Neural cell (in vitro differentiated cells): ENCODE measurements at regions not wholly inside any gene's neighbourhood (a gene's known extent, or its start where the extent isn't known, plus 50 kb on each side); places are given as distances from the start of the nearest gene placed in this dataset.

Experiments used
- H2AFZ ChIP-seq: fragments of 200-600, 300-800 bp; sonication (generic), shearing (Covaris generic); 2 replicates; pipeline ENCODE4 v1.6.0; 2014; ENCODE audit warnings: low read depth, mild to moderate bottlenecking, antibody characterized with exemption, low read length, moderate library complexity
- H3F3A ChIP-seq: fragments of 200-600 bp; shearing (Covaris generic); 2 replicates; pipeline ENCODE4 v1.6.1; 2016; ENCODE audit warnings: mild to moderate bottlenecking, moderate library complexity, mixed read lengths, antibody characterized with exemption, low read length; ENCODE audit not compliant: insufficient read depth, poor library complexity, severe bottlenecking
- H3K27ac ChIP-seq: fragments of 200-600, 300-800 bp; sonication (generic), shearing (Covaris generic); 2 replicates; pipeline ENCODE4 v1.5.1; 2014; ENCODE audit warnings: mild to moderate bottlenecking, low read length, moderate library complexity
- H3K27me3 ChIP-seq: fragments of 300-800, 200-600 bp; sonication (generic), shearing (Covaris generic); 2 replicates; pipeline ENCODE4 v1.6.0; 2014; ENCODE audit warnings: mild to moderate bottlenecking, low read depth, low read length, moderate library complexity; ENCODE audit not compliant: insufficient read depth
- H3K36me3 ChIP-seq: fragments of 300-800, 200-600 bp; sonication (generic), shearing (Covaris generic); 2 replicates; pipeline ENCODE4 v1.5.1; 2014; ENCODE audit warnings: mild to moderate bottlenecking, antibody characterized with exemption, low read length, moderate library complexity; ENCODE audit not compliant: insufficient read depth
- H3K4me2 ChIP-seq: fragments of 300-800, 200-600 bp; sonication (generic), shearing (Covaris generic); 2 replicates; pipeline ENCODE4 v1.6.0; 2014; ENCODE audit warnings: mild to moderate bottlenecking, low read length
- H3K4me3 ChIP-seq: fragments of 300-800, 200-600 bp; sonication (generic), shearing (Covaris generic); 2 replicates; pipeline ENCODE4 v1.5.1; 2014; ENCODE audit warnings: mild to moderate bottlenecking, low read length, moderate library complexity
- H3K79me2 ChIP-seq: fragments of 200-600 bp; shearing (Covaris generic); replicated peaks from 2 replicates; pipeline ENCODE4 v1.6.0; 2014; ENCODE audit warnings: mild to moderate bottlenecking, low read length, moderate library complexity; ENCODE audit not compliant: insufficient read depth
- H3K9ac ChIP-seq: fragments of 300-800, 200-600 bp; sonication (generic), shearing (Covaris generic); 2 replicates; pipeline ENCODE4 v1.6.1; 2016; ENCODE audit warnings: mild to moderate bottlenecking, low read length, mixed read lengths
- H3K9me2 ChIP-seq: fragments of 200-600 bp; shearing (Covaris generic); 2 replicates; pipeline ENCODE4 v1.6.1; 2016; ENCODE audit warnings: mild to moderate bottlenecking, low read length, mixed read lengths; ENCODE audit not compliant: insufficient read depth
- H3K9me3 ChIP-seq: fragments of 200-600, 300-800 bp; sonication (generic), shearing (Covaris generic); 2 replicates; pipeline ENCODE4 v1.6.1; 2016; ENCODE audit warnings: mild to moderate bottlenecking, mixed run types, low read length, moderate library complexity, mixed read lengths
- H4K20me1 ChIP-seq: fragments of 200-600 bp; shearing (Covaris generic); 2 replicates; pipeline ENCODE4 v1.6.1; 2016; ENCODE audit warnings: mild to moderate bottlenecking, mixed run types; ENCODE audit not compliant: insufficient read depth
- CTCF ChIP-seq: fragments of 450-650 bp; IDR thresholded peaks from 2 replicates; pipeline ENCODE4 v1.5.1; 2014; ENCODE audit warnings: antibody characterized with exemption, mild to moderate bottlenecking, moderate library complexity; ENCODE audit not compliant: poor library complexity, severe bottlenecking
- EP300 ChIP-seq: fragments of 450-650 bp; conservative IDR thresholded peaks from 2 replicates; pipeline ENCODE4 v1.6.1; 2014; ENCODE audit warnings: antibody characterized with exemption, mild to moderate bottlenecking, moderate library complexity; ENCODE audit not compliant: poor library complexity, severe bottlenecking
- EZH2 ChIP-seq: fragments of 200-600, 300-800 bp; shearing (Covaris generic), sonication (generic); IDR thresholded peaks from 2 replicates; pipeline ENCODE4 v1.6.1; 2014; ENCODE audit warnings: antibody characterized with exemption, low read length, borderline replicate concordance, mild to moderate bottlenecking; ENCODE audit not compliant: insufficient read depth, poor library complexity, severe bottlenecking
- MXI1 ChIP-seq: fragments of 450-650 bp; conservative IDR thresholded peaks from 2 replicates; pipeline ENCODE4 v1.6.1; 2014; ENCODE audit warnings: antibody characterized with exemption, mild to moderate bottlenecking; ENCODE audit not compliant: poor library complexity, severe bottlenecking
- POLR2AphosphoS5 ChIP-seq: IDR thresholded peaks from 2 replicates; pipeline ENCODE4 v1.6.1; 2012
- RAD21 ChIP-seq: fragments of 450-650 bp; conservative IDR thresholded peaks from 2 replicates; pipeline ENCODE4 v1.6.1; 2014; ENCODE audit warnings: antibody characterized with exemption, mild to moderate bottlenecking, moderate library complexity
- REST ChIP-seq: IDR thresholded peaks from 2 replicates; pipeline ENCODE4 v1.6.1; 2012; ENCODE audit warnings: borderline replicate concordance
- SMC3 ChIP-seq: fragments of 450-650 bp; conservative IDR thresholded peaks from 2 replicates; pipeline ENCODE4 v1.6.1; 2014; ENCODE audit warnings: antibody characterized with exemption, mild to moderate bottlenecking, moderate library complexity; ENCODE audit not compliant: poor library complexity
- TAF1 ChIP-seq: IDR thresholded peaks from 2 replicates; pipeline ENCODE4 v1.6.1; 2012; ENCODE audit warnings: low read depth

GRCh38 chr5:38207343-38207742, 51.0 kb upstream of the EGFLAM start:
- no peaks in the 10 kb centered on the region for H3K79me2 ChIP-seq
- no peaks in the 10 kb centered on the region for H3K9me2 ChIP-seq
- no peak overlapping the region for H3K9ac ChIP-seq
- no peak overlapping the region for H2AFZ ChIP-seq
- H3K27ac ChIP-seq, result no peak overlapping the region
- H3F3A ChIP-seq, result no peaks in the 10 kb centered on the region
- no peaks in the 10 kb centered on the region for H3K27me3 ChIP-seq
- H3K4me2 ChIP-seq, result no peak overlapping the region
- H3K36me3 ChIP-seq, result no peaks in the 10 kb centered on the region
- H4K20me1 ChIP-seq, result no peaks in the 10 kb centered on the region
- no peaks in the 10 kb centered on the region for H3K9me3 ChIP-seq
- no peak overlapping the region for H3K4me3 ChIP-seq
- TF ChIP-seq POLR2AphosphoS5 (no peak), MXI1 (no peak), CTCF (no peak), EP300 (no peak), SMC3 (no peak), TAF1 (no peak), RAD21 (no peak), REST (no peak), EZH2 (no peak)

- H3K4me3 ChIP-seq, result no peak overlapping the region
- H3F3A ChIP-seq, result no peaks in the 10 kb centered on the region
- H3K79me2 ChIP-seq, result no peaks in the 10 kb centered on the region
- H4K20me1 ChIP-seq, result no peaks in the 10 kb centered on the region
- TF ChIP-seq REST (no peak), TAF1 (no peak), POLR2AphosphoS5 (no peak), CTCF (no peak), MXI1 (no peak), EZH2 (no peak), RAD21 (no peak), SMC3 (no peak), EP300 (no peak)
- H3K27ac ChIP-seq, result no peak overlapping the region
- no peaks in the 10 kb centered on the region for H3K9me2 ChIP-seq
- H3K27me3 ChIP-seq, result no peaks in the 10 kb centered on the region
- H3K9ac ChIP-seq, result no peak overlapping the region
- H3K9me3 ChIP-seq, result no peaks in the 10 kb centered on the region
- H3K36me3 ChIP-seq, result no peaks in the 10 kb centered on the region
- H3K4me2 ChIP-seq, result no peak overlapping the region
- no peak overlapping the region for H2AFZ ChIP-seq
Measured at GRCh38 chr5:38202741-38203140, 55.6 kb upstream of the EGFLAM start.
